ENCODE measurements at regions not wholly inside any gene's neighbourhood (a gene's known extent, or its start where the extent isn't known, plus 50 kb on each side); places are given as distances from the start of the nearest gene placed in this dataset.
A peak's percentile ranks its signal among the peaks of the same experiment; 100 is the strongest.

- DNase-seq (ENCODE audit: low spot score): no peak
- H3K23ac ChIP-seq (ENCODE audit: low read depth, low read length, poor library complexity): no peak overlapping the region
- H4K91ac ChIP-seq (ENCODE audit: low read depth, low read length, poor library complexity): no peak overlapping the region
- no peaks in the 10 kb centered on the region for H3K36me3 ChIP-seq (replicated peaks in 1 of 2; ENCODE audit: control insufficient read depth in 2 of 2, insufficient read depth in 2 of 2, low read length in 2 of 2)
- H3K18ac ChIP-seq (ENCODE audit: low read length): no peak overlapping the region
- H3K27ac ChIP-seq (replicated peaks; ENCODE audit: low read length): no peak overlapping the region
- peaks cover 3 to 5% of the 10 kb centered on the region in 2 donors for H3K9me3 ChIP-seq (replicated peaks in 1 of 2; ENCODE audit: control insufficient read depth in 2 of 2, insufficient read depth in 1 of 2, low read depth in 1 of 2, low read length in 2 of 2)
- H3K4me1 ChIP-seq (ENCODE audit: control insufficient read depth in 2 of 2, insufficient read depth in 1 of 2, low read depth in 1 of 2, low read length in 2 of 2): peaks cover 29 to 40% of the 10 kb centered on the region in 2 donors
- H3K27me3 ChIP-seq (ENCODE audit: control insufficient read depth in 3 of 3, insufficient read depth in 3 of 3, low read depth in 1 of 3, low read length in 3 of 3): no peaks in the 10 kb centered on the region
- H3K9ac ChIP-seq (ENCODE audit: low read depth, low read length, poor library complexity): no peak overlapping the region
- no peak overlapping the region for H3K14ac ChIP-seq (ENCODE audit: low read length)
- H2BK120ac ChIP-seq (ENCODE audit: low read depth, low read length): no peak overlapping the region
- H2BK5ac ChIP-seq (ENCODE audit: low read length): no peak overlapping the region
- H4K8ac ChIP-seq (ENCODE audit: low read depth, low read length): no peak overlapping the region
- H3K79me1 ChIP-seq (ENCODE audit: low read depth, low read length): peaks cover 2% of the 10 kb centered on the region
- H3K4me3 ChIP-seq (ENCODE audit: low read length in 2 of 2): no peak overlapping the region
- H2AK5ac ChIP-seq (ENCODE audit: low read depth, low read length): no peak overlapping the region
- no peak overlapping the region for H2BK15ac ChIP-seq (ENCODE audit: low read length)
- H2BK12ac ChIP-seq (ENCODE audit: low read length): no peak overlapping the region
- H3K4ac ChIP-seq (ENCODE audit: low read length): no peak overlapping the region
- H3K4me2 ChIP-seq (ENCODE audit: insufficient read depth, low read length, poor library complexity, severe bottlenecking): no peak overlapping the region
- H2AFZ ChIP-seq (ENCODE audit: low read length): no peak overlapping the region
Observed at GRCh38 chr3:159853506-159853864, 135.2 kb upstream of the IL12A start.

GRCh38 chr3:159854500-159855124 lies 134.0 kb upstream of the IL12A start:
- Histone ChIP-seq H4K91ac (ENCODE audit: low read depth, low read length, poor library complexity) (no peak overlapping the region), H3K4ac (ENCODE audit: low read length) (no peak overlapping the region), H3K23ac (ENCODE audit: low read depth, low read length, poor library complexity) (no peak overlapping the region), H2BK15ac (ENCODE audit: low read length) (no peak overlapping the region), H2BK120ac (ENCODE audit: low read depth, low read length) (no peak overlapping the region), H2BK12ac (ENCODE audit: low read length) (no peak overlapping the region), H3K4me3 (ENCODE audit: low read length in 2 of 2) (no peak overlapping the region), H3K14ac (ENCODE audit: low read length) (no peak overlapping the region), H3K18ac (ENCODE audit: low read length) (no peak overlapping the region), H3K36me3 (replicated peaks in 1 of 2; ENCODE audit: control insufficient read depth in 2 of 2, insufficient read depth in 2 of 2, low read length in 2 of 2) (no peaks in the 10 kb centered on the region), H3K27me3 (ENCODE audit: control insufficient read depth in 3 of 3, insufficient read depth in 3 of 3, low read depth in 1 of 3, low read length in 3 of 3) (no peaks in the 10 kb centered on the region), H3K79me1 (ENCODE audit: low read depth, low read length) (peaks cover 2% of the 10 kb centered on the region), H3K9ac (ENCODE audit: low read depth, low read length, poor library complexity) (no peak overlapping the region), H2AFZ (ENCODE audit: low read length) (no peak overlapping the region), H3K27ac (replicated peaks; ENCODE audit: low read length) (peak overlapping the region; percentile 34), H3K9me3 (replicated peaks in 1 of 2; ENCODE audit: control insufficient read depth in 2 of 2, insufficient read depth in 1 of 2, low read depth in 1 of 2, low read length in 2 of 2) (no peaks in the 10 kb centered on the region), H4K8ac (ENCODE audit: low read depth, low read length) (no peak overlapping the region), H2BK5ac (ENCODE audit: low read length) (no peak overlapping the region), H2AK5ac (ENCODE audit: low read depth, low read length) (no peak overlapping the region), H3K4me2 (ENCODE audit: insufficient read depth, low read length, poor library complexity, severe bottlenecking) (no peak overlapping the region), H3K4me1 (ENCODE audit: control insufficient read depth in 2 of 2, insufficient read depth in 1 of 2, low read depth in 1 of 2, low read length in 2 of 2) (peaks cover 31 to 43% of the 10 kb centered on the region in 2 donors)
- WGBS, 2 donors (ENCODE audit: extremely low coverage in 2 of 2, insufficient read length in 2 of 2, insufficient replicate concordance in 1 of 2): no CpG with 5 or more reads among the region's 8 CpGs
- no peak for DNase-seq (ENCODE audit: low spot score)

- Histone ChIP-seq H3K9ac (ENCODE audit: low read depth, low read length, poor library complexity) (no peak overlapping the region), H3K79me1 (ENCODE audit: low read depth, low read length) (no peaks in the 10 kb centered on the region), H2BK15ac (ENCODE audit: low read length) (no peak overlapping the region), H2AK5ac (ENCODE audit: low read depth, low read length) (no peak overlapping the region), H3K36me3 (replicated peaks in 1 of 2; ENCODE audit: control insufficient read depth in 2 of 2, insufficient read depth in 2 of 2, low read length in 2 of 2) (no peaks in the 10 kb centered on the region), H3K4me1 (ENCODE audit: control insufficient read depth in 2 of 2, insufficient read depth in 1 of 2, low read depth in 1 of 2, low read length in 2 of 2) (peaks cover 39 to 46% of the 10 kb centered on the region in 2 donors), H3K4ac (ENCODE audit: low read length) (no peak overlapping the region), H4K91ac (ENCODE audit: low read depth, low read length, poor library complexity) (no peak overlapping the region), H2BK120ac (ENCODE audit: low read depth, low read length) (no peak overlapping the region), H3K23ac (ENCODE audit: low read depth, low read length, poor library complexity) (no peak overlapping the region), H2BK12ac (ENCODE audit: low read length) (no peak overlapping the region), H3K18ac (ENCODE audit: low read length) (no peak overlapping the region), H3K14ac (ENCODE audit: low read length) (no peak overlapping the region), H3K27me3 (ENCODE audit: control insufficient read depth in 3 of 3, insufficient read depth in 3 of 3, low read depth in 1 of 3, low read length in 3 of 3) (no peaks in the 10 kb centered on the region), H2BK5ac (ENCODE audit: low read length) (no peak overlapping the region), H2AFZ (ENCODE audit: low read length) (peak overlapping the region; percentile 14), H3K27ac (replicated peaks; ENCODE audit: low read length) (peak overlapping the region; percentile 44), H4K8ac (ENCODE audit: low read depth, low read length) (no peak overlapping the region), H3K4me2 (ENCODE audit: insufficient read depth, low read length, poor library complexity, severe bottlenecking) (no peak overlapping the region), H3K9me3 (replicated peaks in 1 of 2; ENCODE audit: control insufficient read depth in 2 of 2, insufficient read depth in 1 of 2, low read depth in 1 of 2, low read length in 2 of 2) (no peaks in the 10 kb centered on the region), H3K4me3 (ENCODE audit: low read length in 2 of 2) (no peak overlapping the region)
- DNase-seq (ENCODE audit: low spot score): no peak
- no CpG with 5 or more reads among the region's 5 CpGs for WGBS, 2 donors (ENCODE audit: extremely low coverage in 2 of 2, insufficient read length in 2 of 2, insufficient replicate concordance in 1 of 2)
Observed at GRCh38 chr3:159855599-159856346, 132.9 kb upstream of the IL12A start.

DNA sequence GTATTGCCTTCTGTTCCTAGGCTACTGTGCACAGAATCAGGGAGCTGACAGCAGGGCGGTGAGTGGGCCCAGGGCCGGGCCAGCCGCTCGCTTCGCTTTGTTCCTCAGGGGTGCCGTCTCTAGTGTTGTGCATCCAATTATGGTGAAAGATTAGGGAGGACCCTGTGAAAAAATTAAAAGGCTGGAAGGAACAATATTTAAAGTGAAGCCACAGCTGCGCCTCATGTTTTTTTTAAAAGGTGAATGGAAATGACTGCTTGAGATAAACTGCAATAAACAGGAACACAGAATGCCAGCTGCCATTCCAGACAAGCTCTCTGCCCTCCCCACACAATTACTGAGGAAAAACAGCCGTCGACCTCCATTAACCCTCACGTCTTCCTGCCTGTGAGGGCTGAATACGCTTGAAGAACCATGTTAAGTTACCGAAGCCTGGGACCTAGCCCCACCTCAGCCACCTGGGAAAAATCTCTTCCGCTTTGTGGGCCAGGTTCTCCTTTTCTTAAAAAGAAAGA lies 132.0 kb upstream of the IL12A start:
- no peaks in the 10 kb centered on the region for H3K79me1 ChIP-seq (ENCODE audit: low read depth, low read length)
- H2AFZ ChIP-seq (ENCODE audit: low read length): peak overlapping the region; percentile 14
- H3K36me3 ChIP-seq (replicated peaks in 1 of 2; ENCODE audit: control insufficient read depth in 2 of 2, insufficient read depth in 2 of 2, low read length in 2 of 2): no peaks in the 10 kb centered on the region
- H3K4ac ChIP-seq (ENCODE audit: low read length): no peak overlapping the region
- H2AK5ac ChIP-seq (ENCODE audit: low read depth, low read length): no peak overlapping the region
- no peaks in the 10 kb centered on the region for H3K9me3 ChIP-seq (replicated peaks in 1 of 2; ENCODE audit: control insufficient read depth in 2 of 2, insufficient read depth in 1 of 2, low read depth in 1 of 2, low read length in 2 of 2)
- H3K18ac ChIP-seq (ENCODE audit: low read length): no peak overlapping the region
- no peak overlapping the region for H3K4me3 ChIP-seq (ENCODE audit: low read length in 2 of 2)
- no peak overlapping the region for H4K8ac ChIP-seq (ENCODE audit: low read depth, low read length)
- WGBS, 2 donors (ENCODE audit: extremely low coverage in 2 of 2, insufficient read length in 2 of 2, insufficient replicate concordance in 1 of 2): no CpG with 5 or more reads among the region's 13 CpGs
- no peak overlapping the region for H2BK120ac ChIP-seq (ENCODE audit: low read depth, low read length)
- no peak for DNase-seq (ENCODE audit: low spot score)
- H2BK5ac ChIP-seq (ENCODE audit: low read length): no peak overlapping the region
- no peak overlapping the region for H3K4me2 ChIP-seq (ENCODE audit: insufficient read depth, low read length, poor library complexity, severe bottlenecking)
- no peak overlapping the region for H4K91ac ChIP-seq (ENCODE audit: low read depth, low read length, poor library complexity)
- H3K4me1 ChIP-seq (ENCODE audit: control insufficient read depth in 2 of 2, insufficient read depth in 1 of 2, low read depth in 1 of 2, low read length in 2 of 2): peaks cover 44 to 47% of the 10 kb centered on the region in 2 donors
- H3K9ac ChIP-seq (ENCODE audit: low read depth, low read length, poor library complexity): no peak overlapping the region
- H3K14ac ChIP-seq (ENCODE audit: low read length): no peak overlapping the region
- no peak overlapping the region for H2BK12ac ChIP-seq (ENCODE audit: low read length)
- H3K27ac ChIP-seq (replicated peaks; ENCODE audit: low read length): peak overlapping the region; percentile 44
- H3K23ac ChIP-seq (ENCODE audit: low read depth, low read length, poor library complexity): no peak overlapping the region
- no peaks in the 10 kb centered on the region for H3K27me3 ChIP-seq (ENCODE audit: control insufficient read depth in 3 of 3, insufficient read depth in 3 of 3, low read depth in 1 of 3, low read length in 3 of 3)
- H2BK15ac ChIP-seq (ENCODE audit: low read length): no peak overlapping the region

Data from neuronal stem cell (in vitro differentiated cells).